NCI-H526 treated with DMSO at 0.1 percent for 48 hours (cell line): ENCODE measurements at regions not wholly inside any gene's neighbourhood (a gene's known extent, or its start where the extent isn't known, plus 50 kb on each side); places are given as distances from the start of the nearest gene placed in this dataset.
A peak's percentile ranks its signal among the peaks of the same experiment; 100 is the strongest.
"Not testable (repeated sequence)": the region's sequence is repeated elsewhere in the genome, so short reads cannot be mapped to it uniquely, and the experiment has no call there.

Experiments
- DNase-seq: peaks from one replicate; lab custom pipeline; 2025; lab: John Stamatoyannopoulos, UW

GRCh38 chr5:77869116-77869798, 93.1 kb upstream of the TBCA start:
- peak; percentile 29 for DNase-seq

- DNase-seq = no peak
Measured at GRCh38 chr5:77867914-77868313, 91.8 kb upstream of the TBCA start.

DNA sequence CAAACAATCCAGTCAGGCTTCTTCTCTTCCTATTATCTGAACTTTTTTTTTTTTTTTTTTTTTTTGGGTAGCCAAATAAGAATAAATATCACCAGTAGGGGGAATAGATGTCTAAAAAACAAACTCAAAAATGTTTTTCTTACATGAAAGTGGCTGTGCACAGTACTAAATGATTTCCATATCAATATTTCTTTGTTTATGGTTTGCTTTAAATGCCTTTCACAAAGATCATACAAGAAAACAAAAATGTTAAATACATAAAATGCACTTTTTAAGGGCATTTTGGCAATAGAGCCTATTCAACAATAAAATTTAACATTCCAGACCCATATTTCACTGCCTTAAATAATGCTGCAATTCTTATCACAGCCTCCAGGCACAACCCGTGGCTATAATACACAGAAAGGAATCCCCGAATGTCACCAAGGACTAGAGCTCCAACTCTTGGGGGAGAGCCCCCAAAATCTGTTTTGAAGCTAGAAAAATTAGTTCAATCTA, 91.1 kb upstream of the TBCA start:
- DNase-seq = no peak

- no peak for DNase-seq
Measured at GRCh38 chr5:77866198-77866597, 90.1 kb upstream of the TBCA start.

GRCh38 chr5:77864997-77865396, 88.9 kb upstream of the TBCA start:
- DNase-seq = no peak

- DNase-seq = no peak
Measured at GRCh38 chr5:77863181-77863580, 87.0 kb upstream of the TBCA start.

DNA sequence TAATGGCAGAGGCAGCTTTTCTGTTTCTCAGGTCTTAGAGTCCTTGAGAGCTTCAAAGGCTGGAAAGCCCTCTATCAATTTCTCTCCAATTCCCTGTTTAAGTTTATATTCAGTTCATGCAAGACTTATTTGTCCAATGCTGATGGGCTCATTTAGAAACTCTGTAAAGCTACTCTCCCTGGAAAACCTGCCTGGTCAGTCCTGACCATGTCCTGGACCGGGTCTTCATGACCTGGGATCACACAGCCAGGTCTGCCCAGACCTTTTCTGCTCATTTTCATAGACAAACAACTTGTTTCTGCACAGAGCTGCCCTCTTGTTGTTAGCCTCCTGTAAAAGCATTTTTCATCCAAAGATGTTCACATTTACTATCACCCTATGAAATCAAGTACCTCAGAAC, 85.4 kb upstream of the TBCA start:
- no peak for DNase-seq

- no peak for DNase-seq
Measured at GRCh38 chr5:77859306-77859705, 83.2 kb upstream of the TBCA start.

- not testable (repeated sequence) for DNase-seq
Measured at GRCh38 chr5:77858678-77859077, 82.5 kb upstream of the TBCA start.

DNA sequence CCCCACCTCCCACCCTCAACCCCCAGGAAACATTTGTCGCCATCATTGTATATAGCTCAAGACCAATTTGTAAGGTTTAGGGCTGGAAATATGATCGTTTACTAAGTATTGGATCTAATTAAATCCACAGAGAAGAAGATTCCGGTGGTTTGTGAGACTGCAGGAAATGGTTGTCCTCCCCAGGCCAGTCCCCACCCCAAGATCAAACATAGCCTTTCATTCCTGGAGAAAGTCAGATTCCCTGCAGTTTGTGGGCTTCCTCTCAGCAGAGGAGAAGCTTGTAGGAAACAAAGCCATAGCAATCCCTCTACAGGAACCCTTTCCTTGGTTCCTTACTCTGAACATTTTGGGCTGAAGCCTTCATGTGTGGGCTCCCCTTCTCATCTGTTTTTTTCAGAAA, 79.2 kb upstream of the TBCA start:
- no peak for DNase-seq

DNA sequence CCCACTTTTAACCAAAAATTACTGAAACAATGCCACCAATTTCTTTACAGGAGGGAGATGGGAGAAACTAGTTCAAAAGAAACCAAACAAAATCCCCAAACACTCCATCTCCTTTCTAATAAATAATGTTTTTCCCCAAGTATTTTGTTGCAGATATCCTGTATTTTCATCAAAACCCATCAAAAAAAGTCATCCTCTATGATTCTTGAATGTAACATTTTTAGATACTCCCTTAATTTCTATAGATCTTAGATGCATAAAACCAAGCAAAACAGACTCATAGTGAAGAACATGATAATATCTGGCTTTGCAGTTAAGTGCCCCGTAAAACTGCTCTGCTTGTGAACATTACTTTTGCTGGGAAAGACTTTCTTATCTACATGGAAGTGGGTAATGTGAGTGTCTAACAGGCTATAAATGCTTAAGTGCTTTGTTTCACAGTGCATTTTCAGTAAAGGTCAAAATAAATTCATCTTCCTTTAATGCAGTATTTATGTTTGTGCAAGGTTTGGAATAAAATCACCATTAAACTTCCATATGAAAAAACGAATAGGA, 77.3 kb upstream of the TBCA start:
- DNase-seq = no peak

DNA sequence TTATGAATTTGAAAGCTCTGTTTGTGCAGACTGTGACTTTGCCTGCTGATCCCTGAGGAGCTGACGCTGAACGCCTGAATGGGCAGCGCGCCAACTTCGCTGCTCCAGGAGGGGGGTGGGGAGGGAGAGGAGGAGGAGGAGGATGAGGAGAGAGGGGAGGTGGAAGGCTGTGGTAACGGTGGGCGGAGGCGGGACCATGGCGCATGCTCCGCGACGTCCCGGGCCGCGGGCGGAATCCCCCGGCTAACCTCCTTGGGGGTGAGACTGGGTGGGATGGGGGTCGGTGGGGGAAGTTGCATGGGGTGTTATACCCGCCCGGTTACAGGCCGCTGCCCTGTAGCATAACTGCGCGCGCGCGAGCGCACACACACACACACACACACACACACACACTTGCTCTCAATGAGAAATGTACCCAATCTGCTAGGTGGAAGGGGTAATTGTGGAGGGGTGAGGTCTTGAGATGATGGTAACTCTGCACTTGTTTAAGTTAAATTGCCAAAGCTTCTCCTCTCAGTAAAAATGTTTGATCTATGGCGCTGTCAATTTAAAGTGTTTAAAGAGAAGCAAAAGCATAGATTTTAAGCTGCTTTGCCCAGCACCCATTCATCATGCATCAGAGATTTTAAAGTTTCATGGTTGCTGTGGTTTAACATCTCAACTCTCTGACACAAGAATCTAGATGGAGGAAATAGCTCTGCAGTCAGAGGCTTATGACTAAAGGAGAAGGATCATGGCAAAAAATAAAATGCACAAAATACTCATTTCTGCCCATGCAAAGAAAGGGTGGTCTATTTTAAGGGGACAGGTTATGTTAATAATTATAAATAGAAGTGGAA, 76.6 kb upstream of the TBCA start:
- DNase-seq = no peak

DNA sequence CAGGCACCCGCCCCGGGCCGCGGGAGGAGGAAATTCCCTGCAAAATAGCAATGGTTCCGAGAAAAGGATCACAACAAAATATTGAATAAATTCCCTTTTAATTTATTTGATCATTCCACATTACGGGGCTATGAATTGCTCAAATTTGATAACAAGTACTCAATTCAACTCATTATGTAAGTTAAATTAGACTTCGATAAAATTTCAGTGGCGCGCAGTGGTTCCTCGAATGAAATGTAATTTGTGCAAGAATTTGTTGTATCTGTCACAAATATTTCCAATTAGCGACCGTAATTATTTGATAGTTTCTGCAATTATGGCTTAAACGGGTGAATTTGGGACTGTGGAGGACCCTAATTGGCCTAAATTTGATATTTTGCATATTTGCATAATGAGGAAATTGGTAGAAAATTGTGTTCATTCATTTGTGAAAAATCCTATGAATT, 76.0 kb upstream of the TBCA start:
- DNase-seq = no peak

- no peak for DNase-seq
Measured at GRCh38 chr5:77851176-77852067, 75.3 kb upstream of the TBCA start.

GRCh38 chr5:77850536-77851175, 74.5 kb upstream of the TBCA start:
- DNase-seq = no peak

DNA sequence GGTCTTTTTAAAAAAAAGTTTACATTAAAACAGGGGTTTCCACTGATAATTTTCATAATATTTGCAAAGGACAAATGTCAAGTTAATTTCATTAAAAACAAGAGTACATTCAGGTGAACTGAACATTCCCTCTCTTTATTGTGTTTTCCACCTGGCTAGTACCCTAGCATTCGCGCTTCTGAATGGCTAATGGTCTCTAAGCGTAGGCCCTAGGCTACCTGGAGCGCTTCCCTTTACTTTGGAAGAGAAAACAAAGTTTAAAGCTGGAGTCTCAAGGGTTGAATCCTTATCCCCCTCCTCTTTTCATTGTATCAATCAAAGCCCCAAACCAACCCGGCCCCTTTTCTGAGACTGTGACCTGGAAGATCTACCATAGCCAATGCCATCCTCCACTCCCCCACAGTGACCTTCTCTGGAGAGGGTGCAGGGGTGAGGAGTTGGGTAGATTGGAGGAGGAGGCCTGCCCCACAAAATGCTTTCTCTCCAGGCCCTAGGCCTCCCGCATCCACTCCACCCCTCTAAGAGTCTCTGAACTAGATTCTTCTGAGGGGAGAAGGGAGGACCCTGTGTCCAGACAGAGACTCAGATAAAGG, 73.3 kb upstream of the TBCA start:
- DNase-seq = no peak

DNA sequence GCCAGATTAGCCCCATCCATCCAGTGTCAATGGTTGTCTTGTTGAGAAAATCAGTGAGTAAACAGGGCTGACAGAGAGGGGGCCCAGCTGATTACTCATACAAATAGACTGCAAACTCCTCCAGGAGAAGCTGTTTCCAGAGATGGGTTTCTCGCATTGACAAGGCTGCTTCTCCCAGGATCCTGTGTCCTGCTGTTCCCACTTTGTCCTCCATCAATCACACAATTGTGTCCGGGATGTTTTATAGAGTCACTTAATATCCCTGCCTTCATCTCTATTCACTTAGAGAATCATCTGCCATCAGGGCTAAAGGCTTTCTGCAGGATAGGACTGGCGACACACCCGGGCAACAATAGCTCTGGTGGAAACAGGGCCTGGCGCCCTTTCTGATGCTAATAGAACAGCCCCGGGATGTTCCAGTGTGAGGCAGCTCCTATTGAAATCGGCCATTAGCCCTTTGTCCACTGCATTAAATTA, 71.7 kb upstream of the TBCA start:
- no peak for DNase-seq

DNA sequence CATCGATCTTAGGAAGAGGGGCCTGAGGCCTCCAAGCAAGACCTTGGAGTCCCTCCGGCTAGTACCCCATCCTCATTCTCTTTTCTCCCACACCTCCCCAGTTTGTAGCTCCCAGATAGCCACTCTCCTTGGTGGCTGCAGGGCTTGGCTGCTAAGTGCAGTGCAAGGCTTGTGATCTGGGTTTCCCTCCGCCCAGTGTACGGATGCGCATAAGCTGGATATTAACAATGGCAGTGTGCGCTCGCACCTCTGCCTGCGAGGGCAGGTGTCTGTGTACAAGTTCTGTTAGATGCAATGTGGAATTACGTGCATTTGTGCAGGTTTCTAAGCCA, 71.0 kb upstream of the TBCA start:
- no peak for DNase-seq

DNA sequence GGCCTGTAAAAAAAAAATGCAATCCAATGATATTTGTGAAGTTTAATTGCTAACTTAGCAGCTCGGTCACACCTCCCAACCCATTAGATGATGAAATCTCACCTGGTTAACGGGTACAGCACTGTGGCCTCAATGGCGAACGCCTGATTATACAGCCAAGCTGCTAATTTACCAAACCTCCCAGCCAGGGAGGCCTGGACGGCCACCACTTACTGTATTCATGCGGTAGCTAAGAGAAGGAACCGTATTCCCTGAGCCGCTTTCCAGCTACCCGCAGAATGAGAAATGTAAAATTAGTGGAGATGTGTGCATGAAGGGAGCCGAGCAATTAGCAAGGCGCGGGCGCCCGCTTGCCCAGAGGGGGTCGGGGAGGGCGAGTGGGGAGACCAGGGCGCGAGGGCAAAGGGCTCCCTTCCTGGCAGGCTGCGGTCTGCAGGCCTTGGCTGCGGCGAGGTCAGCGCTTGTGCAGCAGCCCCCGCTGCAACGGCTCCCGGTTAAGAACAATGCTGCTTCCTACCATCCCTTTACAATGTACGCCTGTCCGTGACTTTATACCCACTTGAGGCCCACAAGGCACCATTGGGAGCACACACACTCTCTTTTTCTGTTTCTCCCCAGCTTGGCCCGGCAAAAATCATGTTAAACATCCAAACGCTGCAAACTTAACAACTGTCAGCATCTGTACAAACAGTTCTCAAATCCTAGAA, 70.4 kb upstream of the TBCA start:
- no peak for DNase-seq

DNA sequence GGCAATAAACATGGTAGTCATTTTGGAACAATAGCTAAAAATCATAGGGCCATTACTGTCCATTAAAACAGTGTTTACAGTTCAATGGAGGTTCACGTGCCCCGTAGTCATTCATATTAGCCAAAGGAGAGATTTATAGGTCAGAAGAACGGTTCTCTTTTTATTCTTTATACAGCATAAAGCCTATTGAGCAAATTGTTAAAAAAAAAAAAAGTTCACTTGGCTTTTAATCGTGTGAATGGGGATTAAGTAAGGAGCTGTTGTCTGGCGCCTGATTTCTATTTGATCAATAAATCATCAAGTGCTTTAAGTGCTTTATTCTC, 69.1 kb upstream of the TBCA start:
- no peak for DNase-seq
